Fibroblast of pulmonary artery (primary cell): ENCODE measurements at regions not wholly inside any gene's neighbourhood (a gene's known extent, or its start where the extent isn't known, plus 50 kb on each side); places are given as distances from the start of the nearest gene placed in this dataset.

Experiments
- DNase-seq: peaks from one replicate; pipeline ENCODE4 v3.0.0-alpha.2; 2010; ENCODE audit warnings: low read depth
- H3K4me3 ChIP-seq: replicated peaks from 2 replicates; pipeline ENCODE4 v1.5.1; 2011; ENCODE audit warnings: low read depth, mild to moderate bottlenecking, control low read depth, low read length, moderate library complexity
- CTCF ChIP-seq: IDR thresholded peaks from 2 replicates; pipeline ENCODE4 v1.5.1; 2011; ENCODE audit warnings: mild to moderate bottlenecking, control low read depth, low read length, inconsistent platforms; ENCODE audit errors: missing control alignments

GRCh38 chr13:37934339-37935191 lies 65.0 kb upstream of the TRPC4 start:
- H3K4me3 ChIP-seq, result no peak overlapping the region
- no peak for TF ChIP-seq CTCF
- no peak for DNase-seq

GRCh38 chr13:37929308-37929707 lies 59.7 kb upstream of the TRPC4 start:
- no peak overlapping the region for H3K4me3 ChIP-seq
- no peak for TF ChIP-seq CTCF
- no peak for DNase-seq

GRCh38 chr13:37927561-37927960 lies 58.0 kb upstream of the TRPC4 start:
- no peak for DNase-seq
- no peak overlapping the region for H3K4me3 ChIP-seq
- TF ChIP-seq CTCF, result no peak

GRCh38 chr13:37925878-37926473 lies 56.4 kb upstream of the TRPC4 start:
- DNase-seq, result no peak
- H3K4me3 ChIP-seq, result no peak overlapping the region
- no peak for TF ChIP-seq CTCF

GRCh38 chr13:37923236-37923635 lies 53.7 kb upstream of the TRPC4 start:
- H3K4me3 ChIP-seq, result no peak overlapping the region
- DNase-seq, result no peak
- no peak for TF ChIP-seq CTCF

GRCh38 chr13:37919329-37919880 lies 49.8 kb upstream of the TRPC4 start:
- no peak for DNase-seq
- H3K4me3 ChIP-seq, result peak overlapping the region; percentile 25
- TF ChIP-seq CTCF, result no peak
